ENCODE measurements at regions not wholly inside any gene's neighbourhood (a gene's known extent, or its start where the extent isn't known, plus 50 kb on each side); places are given as distances from the start of the nearest gene placed in this dataset.
"Not testable (repeated sequence)": the region's sequence is repeated elsewhere in the genome, so short reads cannot be mapped to it uniquely, and the experiment has no call there.

- Histone ChIP-seq H3K9me3 (ENCODE audit: control insufficient read depth, insufficient read depth, low read depth, low read length) (no peaks in the 10 kb centered on the region), H3K27ac (ENCODE audit: insufficient read depth, low read length) (no peak overlapping the region), H4K20me1 (ENCODE audit: control insufficient read depth, extremely low read depth, insufficient read depth, low read length) (no peaks in the 10 kb centered on the region), H3K27me3 (ENCODE audit: control insufficient read depth, insufficient read depth, low read length) (no peaks in the 10 kb centered on the region), H3K36me3 (ENCODE audit: control insufficient read depth, insufficient read depth, low read length) (no peaks in the 10 kb centered on the region), H3K79me2 (ENCODE audit: control insufficient read depth, insufficient read depth, low read length) (no peaks in the 10 kb centered on the region), H2AFZ (ENCODE audit: low read length) (no peak overlapping the region), H3K4me3 (replicated peaks in 1 of 4; ENCODE audit: control extremely low read depth in 1 of 4, insufficient read depth in 1 of 4, low read depth in 3 of 4, low read length in 4 of 4) (no peak overlapping the region), H3K9ac (ENCODE audit: insufficient read depth, low read length) (no peak overlapping the region), H3K4me2 (ENCODE audit: extremely low read depth, insufficient read depth, low read length) (no peak overlapping the region), H3K4me1 (ENCODE audit: control insufficient read depth, extremely low read depth, insufficient read depth, low read length) (no peaks in the 10 kb centered on the region)
- DNase-seq (ENCODE audit: low read depth in 2 of 2) = peak; percentile 17 to 24
- TF ChIP-seq CTCF (conservative IDR thresholded peaks at IDR 0.05 in 1 of 2, IDR thresholded peaks at IDR 0.05 in 1 of 2; ENCODE audit: low read depth in 1 of 2, low read length in 2 of 2) (no peak), EZH2 (IDR thresholded peaks at IDR 0.05; ENCODE audit: low read length, missing control alignments) (no peak)
Measured at GRCh38 chr2:18268400-18268799, 292.1 kb downstream of the RDH14 start.

GRCh38 chr2:18267501-18267900 is 293.0 kb downstream of the RDH14 start:
- Histone ChIP-seq H3K9me3 (ENCODE audit: control insufficient read depth, insufficient read depth, low read depth, low read length) (no peaks in the 10 kb centered on the region), H2AFZ (ENCODE audit: low read length) (no peak overlapping the region), H3K4me1 (ENCODE audit: control insufficient read depth, extremely low read depth, insufficient read depth, low read length) (no peaks in the 10 kb centered on the region), H3K79me2 (ENCODE audit: control insufficient read depth, insufficient read depth, low read length) (no peaks in the 10 kb centered on the region), H3K27ac (ENCODE audit: insufficient read depth, low read length) (no peak overlapping the region), H3K36me3 (ENCODE audit: control insufficient read depth, insufficient read depth, low read length) (no peaks in the 10 kb centered on the region), H3K4me3 (replicated peaks in 1 of 4; ENCODE audit: control extremely low read depth in 1 of 4, insufficient read depth in 1 of 4, low read depth in 3 of 4, low read length in 4 of 4) (no peak overlapping the region), H3K4me2 (ENCODE audit: extremely low read depth, insufficient read depth, low read length) (no peak overlapping the region), H3K9ac (ENCODE audit: insufficient read depth, low read length) (no peak overlapping the region), H4K20me1 (ENCODE audit: control insufficient read depth, extremely low read depth, insufficient read depth, low read length) (no peaks in the 10 kb centered on the region), H3K27me3 (ENCODE audit: control insufficient read depth, insufficient read depth, low read length) (no peaks in the 10 kb centered on the region)
- peak; percentile 6 to 23 for DNase-seq (ENCODE audit: low read depth in 2 of 2)
- TF ChIP-seq CTCF (conservative IDR thresholded peaks at IDR 0.05 in 1 of 2, IDR thresholded peaks at IDR 0.05 in 1 of 2; ENCODE audit: low read depth in 1 of 2, low read length in 2 of 2) = no peak
- no peak for TF ChIP-seq EZH2 (IDR thresholded peaks at IDR 0.05; ENCODE audit: low read length, missing control alignments)

GRCh38 chr2:18266699-18267098 is 293.8 kb downstream of the RDH14 start:
- H3K79me2 ChIP-seq (ENCODE audit: control insufficient read depth, insufficient read depth, low read length); H3K9me3 ChIP-seq (ENCODE audit: control insufficient read depth, insufficient read depth, low read depth, low read length); H2AFZ ChIP-seq (ENCODE audit: low read length); H3K4me3 ChIP-seq (replicated peaks in 1 of 4; ENCODE audit: control extremely low read depth in 1 of 4, insufficient read depth in 1 of 4, low read depth in 3 of 4, low read length in 4 of 4); H4K20me1 ChIP-seq (ENCODE audit: control insufficient read depth, extremely low read depth, insufficient read depth, low read length); H3K27me3 ChIP-seq (ENCODE audit: control insufficient read depth, insufficient read depth, low read length); H3K36me3 ChIP-seq (ENCODE audit: control insufficient read depth, insufficient read depth, low read length); H3K27ac ChIP-seq (ENCODE audit: insufficient read depth, low read length); H3K4me2 ChIP-seq (ENCODE audit: extremely low read depth, insufficient read depth, low read length); H3K9ac ChIP-seq (ENCODE audit: insufficient read depth, low read length); H3K4me1 ChIP-seq (ENCODE audit: control insufficient read depth, extremely low read depth, insufficient read depth, low read length): not testable (repeated sequence)
- DNase-seq (ENCODE audit: low read depth in 2 of 2) = peak; percentile 8 to 71

All from fibroblast of lung (primary cell).